NT2/D1 (cell line): ENCODE measurements at regions not wholly inside any gene's neighbourhood (a gene's known extent, or its start where the extent isn't known, plus 50 kb on each side); places are given as distances from the start of the nearest gene placed in this dataset.

Experiments
- SUZ12 ChIP-seq: IDR thresholded peaks from 2 replicates; pipeline ENCODE4 v1.6.1; 2011; ENCODE audit not compliant: insufficient read length, insufficient read depth; ENCODE audit errors: extremely low read depth
- YY1 ChIP-seq: IDR thresholded peaks from 2 replicates; pipeline ENCODE4 v1.6.1; 2011; ENCODE audit not compliant: insufficient read length, insufficient read depth
- ZNF274 ChIP-seq: IDR thresholded peaks from 2 replicates; pipeline ENCODE4 v1.6.1; 2011; ENCODE audit warnings: mild to moderate bottlenecking, low read depth, low read length

- TF ChIP-seq YY1, result no peak
- TF ChIP-seq ZNF274, result no peak
- TF ChIP-seq SUZ12, result no peak
These were observed 83.4 kb downstream of the ZFP36L2 start for GRCh38 chr2:43142921-43143438.
